ENCODE measurements at regions not wholly inside any gene's neighbourhood (a gene's known extent, or its start where the extent isn't known, plus 50 kb on each side); places are given as distances from the start of the nearest gene placed in this dataset.

GRCh38 chr9:134589748-134590147, 51.9 kb upstream of the COL5A1 start:
- no peak for TF ChIP-seq CTCF (IDR thresholded peaks at IDR 0.05)
- no peak for TF ChIP-seq POLR2A (IDR thresholded peaks at IDR 0.05)
- TF ChIP-seq POLR2AphosphoS5 (IDR thresholded peaks at IDR 0.05; ENCODE audit: insufficient read depth in 1 of 2, low read depth in 1 of 2), result no peak

Measured in vagina (tissue), 2 donors.